Right ventricle myocardium superior (tissue), 1 donor: ENCODE measurements at regions not wholly inside any gene's neighbourhood (a gene's known extent, or its start where the extent isn't known, plus 50 kb on each side); places are given as distances from the start of the nearest gene placed in this dataset.

Source experiments
- ATAC-seq: fragments of 200-7000 bp; cut with Tn5 transposase; one replicate; pipeline ENCODE4 v1.9.1; 2020; ENCODE audit warnings: mild to moderate bottlenecking; ENCODE audit not compliant: poor library complexity
- DNase-seq: peaks from one replicate; pipeline ENCODE4 v3.0.0-alpha.2; 2020
- intact Hi-C: fragments of 100-400 bp; cut with DNase I; formaldehyde crosslinking; loops from one replicate; pipeline ENCODE4 v1.11.2; 2022
- donor health status: DM: no; HTN: yes; CAD: no; lungs with severe emphysema.

- intact Hi-C loops: no loop called here
- no peak for ATAC-seq
- DNase-seq: no peak
Observed at GRCh38 chr3:193928354-193929209, 207.4 kb upstream of the HES1 start.

GRCh38 chr3:193929373-193929772 is 206.6 kb upstream of the HES1 start:
- intact Hi-C loops: no loop called here
- DNase-seq: no peak
- no peak for ATAC-seq

- DNase-seq (no peak), ATAC-seq (no peak)
- intact Hi-C loops: no loop called here
Observed at GRCh38 chr3:193929921-193930646, 205.9 kb upstream of the HES1 start.

GRCh38 chr3:193932136-193932535 is 203.8 kb upstream of the HES1 start:
- no peak for DNase-seq
- ATAC-seq: no peak
- intact Hi-C loops: no loop called here

- ATAC-seq (no peak), DNase-seq (no peak)
- intact Hi-C loops: no loop called here
Observed at GRCh38 chr3:193932576-193932975, 203.4 kb upstream of the HES1 start.

GRCh38 chr3:193933451-193933850 is 202.5 kb upstream of the HES1 start:
- ATAC-seq (no peak), DNase-seq (no peak)
- intact Hi-C loops: no loop called here

- ATAC-seq (no peak), DNase-seq (no peak)
- intact Hi-C loops: no loop called here
Observed at GRCh38 chr3:193935916-193936315, 200.0 kb upstream of the HES1 start.

GRCh38 chr3:193938613-193939012 is 197.3 kb upstream of the HES1 start:
- no peak for ATAC-seq
- intact Hi-C loops: no loop called here
- no peak for DNase-seq

GRCh38 chr3:193939527-193939926 is 196.4 kb upstream of the HES1 start:
- intact Hi-C loops: no loop called here
- no peak for ATAC-seq
- DNase-seq: no peak

- ATAC-seq (no peak), DNase-seq (no peak)
- intact Hi-C loops: no loop called here
Observed at GRCh38 chr3:193940526-193940925, 195.4 kb upstream of the HES1 start.

- intact Hi-C loops: no loop called here
- DNase-seq (no peak), ATAC-seq (no peak)
Observed at GRCh38 chr3:193941486-193941885, 194.5 kb upstream of the HES1 start.

- intact Hi-C loops: no loop called here
- DNase-seq: no peak
- no peak for ATAC-seq
Observed at GRCh38 chr3:193942516-193943055, 193.4 kb upstream of the HES1 start.

GRCh38 chr3:193943200-193943599 is 192.7 kb upstream of the HES1 start:
- DNase-seq (no peak), ATAC-seq (no peak)
- intact Hi-C loops: no loop called here

- intact Hi-C loops: no loop called here
- no peak for DNase-seq
- no peak for ATAC-seq
Observed at GRCh38 chr3:193943851-193944517, 192.0 kb upstream of the HES1 start.

- DNase-seq (no peak), ATAC-seq (no peak)
- intact Hi-C loops: no loop called here
Observed at GRCh38 chr3:193944518-193944884, 191.4 kb upstream of the HES1 start.

- ATAC-seq: no peak
- no peak for DNase-seq
Observed at GRCh38 chr3:193945143-193945542, 190.8 kb upstream of the HES1 start.

GRCh38 chr3:193946945-193947344 is 189.0 kb upstream of the HES1 start:
- intact Hi-C loops: no loop called here
- DNase-seq: no peak
- no peak for ATAC-seq

More at GRCh38 chr3:193945143-193945542, 190.8 kb upstream of the HES1 start:
- intact Hi-C loops: no loop called here

GRCh38 chr3:193947596-193947995 is 188.4 kb upstream of the HES1 start:
- ATAC-seq: no peak
- no peak for DNase-seq
- intact Hi-C loops: no loop called here

GRCh38 chr3:193948459-193948858 is 187.5 kb upstream of the HES1 start:
- intact Hi-C loops: no loop called here
- ATAC-seq (no peak), DNase-seq (no peak)
